K562 (cell line): ENCODE measurements at regions not wholly inside any gene's neighbourhood (a gene's known extent, or its start where the extent isn't known, plus 50 kb on each side); places are given as distances from the start of the nearest gene placed in this dataset.

Experiments used
- BHLHE40 ChIP-seq: IDR thresholded peaks from 2 replicates; pipeline ENCODE4 v1.6.1; 2011; ENCODE audit warnings: low read length, improper control_type of control experiment
- EZH2 ChIP-seq: IDR thresholded peaks from 2 replicates; pipeline ENCODE4 v1.6.1; 2012; ENCODE audit warnings: low read depth, mild to moderate bottlenecking, inconsistent platforms, low read length, borderline replicate concordance
- NFIC ChIP-seq: fragments of 450-650 bp; IDR thresholded peaks from 2 replicates; pipeline ENCODE4 v1.6.1; 2017; ENCODE audit warnings: mild to moderate bottlenecking, inconsistent platforms
- POLR2A ChIP-seq: fragments of 450-650 bp; conservative IDR thresholded peaks from 2 replicates; pipeline ENCODE4 v1.6.1; 2016
- POLR2AphosphoS5 ChIP-seq: IDR thresholded peaks from 2 replicates; pipeline ENCODE4 v1.6.1; 2011; ENCODE audit warnings: mild to moderate bottlenecking, low read depth, low read length, moderate library complexity; ENCODE audit not compliant: control insufficient read depth, insufficient read depth
- SAP30 ChIP-seq: fragments of 200-600 bp; sonication (generic); IDR thresholded peaks from 2 replicates; pipeline ENCODE4 v1.6.1; 2012; ENCODE audit warnings: borderline replicate concordance, low read depth, mild to moderate bottlenecking, moderate library complexity, low read length, control low read depth, inconsistent platforms; ENCODE audit not compliant: insufficient read depth, poor library complexity, severe bottlenecking
- ZBED1 ChIP-seq: IDR thresholded peaks from 2 replicates; pipeline ENCODE4 v1.6.1; 2014
- TF ChIP-seq, protein P1 (sequence below), 3 experiments: IDR thresholded peaks in 2 of 3; conservative IDR thresholded peaks in 1 of 3; 2 replicates each; pipeline ENCODE4 v1.5.1; 2011 to 2012; ENCODE audit warnings: low read length in 3 of 3, mild to moderate bottlenecking in 3 of 3, control low read depth in 2 of 3, improper control_type of control experiment in 1 of 3, inconsistent platforms in 1 of 3, low read depth in 1 of 3, mixed read lengths in 1 of 3, moderate library complexity in 1 of 3; ENCODE audit not compliant: insufficient read depth in 2 of 3

DNA sequence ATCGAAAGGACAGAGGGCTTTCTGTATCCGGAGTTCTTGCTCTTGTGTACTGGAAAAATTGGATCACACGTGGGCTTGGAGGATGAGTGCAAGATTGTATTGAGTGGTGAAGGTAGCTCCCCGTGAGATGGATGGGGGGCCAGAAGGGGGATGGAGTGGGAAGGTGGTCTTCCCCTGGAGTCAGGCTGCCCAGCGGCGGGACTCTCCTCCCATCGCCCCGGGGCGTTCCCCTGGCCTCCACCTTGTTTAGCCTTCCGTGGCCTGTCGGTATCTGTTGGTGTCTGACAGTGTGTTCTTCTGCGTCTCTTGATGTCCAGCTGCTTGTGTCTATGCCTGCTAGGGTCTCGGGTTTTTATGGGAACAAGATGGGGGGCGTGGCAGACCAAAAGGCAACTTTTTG lies 54.6 kb upstream of the GABRA6 start:
- no peak for TF ChIP-seq ZBED1
- TF ChIP-seq POLR2AphosphoS5: no peak
- TF ChIP-seq, protein P1, sequence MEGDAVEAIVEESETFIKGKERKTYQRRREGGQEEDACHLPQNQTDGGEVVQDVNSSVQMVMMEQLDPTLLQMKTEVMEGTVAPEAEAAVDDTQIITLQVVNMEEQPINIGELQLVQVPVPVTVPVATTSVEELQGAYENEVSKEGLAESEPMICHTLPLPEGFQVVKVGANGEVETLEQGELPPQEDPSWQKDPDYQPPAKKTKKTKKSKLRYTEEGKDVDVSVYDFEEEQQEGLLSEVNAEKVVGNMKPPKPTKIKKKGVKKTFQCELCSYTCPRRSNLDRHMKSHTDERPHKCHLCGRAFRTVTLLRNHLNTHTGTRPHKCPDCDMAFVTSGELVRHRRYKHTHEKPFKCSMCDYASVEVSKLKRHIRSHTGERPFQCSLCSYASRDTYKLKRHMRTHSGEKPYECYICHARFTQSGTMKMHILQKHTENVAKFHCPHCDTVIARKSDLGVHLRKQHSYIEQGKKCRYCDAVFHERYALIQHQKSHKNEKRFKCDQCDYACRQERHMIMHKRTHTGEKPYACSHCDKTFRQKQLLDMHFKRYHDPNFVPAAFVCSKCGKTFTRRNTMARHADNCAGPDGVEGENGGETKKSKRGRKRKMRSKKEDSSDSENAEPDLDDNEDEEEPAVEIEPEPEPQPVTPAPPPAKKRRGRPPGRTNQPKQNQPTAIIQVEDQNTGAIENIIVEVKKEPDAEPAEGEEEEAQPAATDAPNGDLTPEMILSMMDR (IDR thresholded peaks at IDR 0.05 in 2 of 3, conservative IDR thresholded peaks at IDR 0.05 in 1 of 3; ENCODE audit: insufficient read depth in 2 of 3, low read depth in 1 of 3, low read length in 3 of 3): no peak
- no peak for TF ChIP-seq SAP30
- no peak for TF ChIP-seq EZH2
- no peak for TF ChIP-seq NFIC
- TF ChIP-seq BHLHE40: no peak
- TF ChIP-seq POLR2A: no peak
